ENCODE measurements at regions not wholly inside any gene's neighbourhood (a gene's known extent, or its start where the extent isn't known, plus 50 kb on each side); places are given as distances from the start of the nearest gene placed in this dataset.
"Not testable (repeated sequence)": the region's sequence is repeated elsewhere in the genome, so short reads cannot be mapped to it uniquely, and the experiment has no call there.

GRCh38 chr2:142819411-142819810 is 58.1 kb upstream of the KYNU start:
- H3K9me3 ChIP-seq = no peaks in the 10 kb centered on the region
- WGBS, 5 donors = 79 to 95% (median 92%) methylated on average over 2 of the region's 2 CpGs
- DNase-seq = no peak
- H3K36me3 ChIP-seq = no peaks in the 10 kb centered on the region
- H3K4me1 ChIP-seq = no peaks in the 10 kb centered on the region
- H3K27ac ChIP-seq = no peak overlapping the region
- no peak overlapping the region for H3K4me3 ChIP-seq
- no peak for TF ChIP-seq CTCF (IDR thresholded peaks at IDR 0.05 in 8 of 11, conservative IDR thresholded peaks at IDR 0.05 in 3 of 11)
- no peak for TF ChIP-seq POLR2A (IDR thresholded peaks at IDR 0.05)
- TF ChIP-seq POLR2AphosphoS5 (IDR thresholded peaks at IDR 0.05) = no peak
- intact Hi-C loops (cut with DNase I; ENCODE audit: low total_unique reads) = no loop called here
- H3K27me3 ChIP-seq (replicated peaks in 1 of 7) = no peaks in the 10 kb centered on the region

- intact Hi-C loops (cut with DNase I; ENCODE audit: low total_unique reads) = no loop called here
- no peak for TF ChIP-seq POLR2AphosphoS5 (IDR thresholded peaks at IDR 0.05)
- no peak for TF ChIP-seq CTCF (IDR thresholded peaks at IDR 0.05 in 8 of 11, conservative IDR thresholded peaks at IDR 0.05 in 3 of 11)
- TF ChIP-seq POLR2A (IDR thresholded peaks at IDR 0.05) = no peak
- H3K27me3 ChIP-seq (replicated peaks in 1 of 7) = no peaks in the 10 kb centered on the region
- H3K9me3 ChIP-seq = no peaks in the 10 kb centered on the region
- H3K4me3 ChIP-seq = no peak overlapping the region
- H3K27ac ChIP-seq = no peak overlapping the region
- 69 to 89% (median 82%) methylated on average over 1 of the region's 1 CpG for WGBS, 5 donors
- H3K36me3 ChIP-seq = no peaks in the 10 kb centered on the region
- no peak for DNase-seq
- H3K4me1 ChIP-seq = no peaks in the 10 kb centered on the region
Observed at GRCh38 chr2:142815375-142815774, 62.1 kb upstream of the KYNU start.

GRCh38 chr2:142813830-142814829 is 63.3 kb upstream of the KYNU start:
- TF ChIP-seq POLR2A (IDR thresholded peaks at IDR 0.05) (no peak), CTCF (IDR thresholded peaks at IDR 0.05 in 8 of 11, conservative IDR thresholded peaks at IDR 0.05 in 3 of 11) (no peak), POLR2AphosphoS5 (IDR thresholded peaks at IDR 0.05) (no peak)
- Histone ChIP-seq H3K4me3 (no peak overlapping the region), H3K36me3 (no peaks in the 10 kb centered on the region), H3K27ac (no peak overlapping the region), H3K4me1 (no peaks in the 10 kb centered on the region), H3K27me3 (replicated peaks in 1 of 7) (no peaks in the 10 kb centered on the region), H3K9me3 (no peaks in the 10 kb centered on the region)
- no peak for DNase-seq
- intact Hi-C loops (cut with DNase I; ENCODE audit: low total_unique reads) = no loop called here
- WGBS, 5 donors = 68 to 83% (median 77%) methylated on average over 5 of the region's 5 CpGs

GRCh38 chr2:142811644-142812043 is 65.8 kb upstream of the KYNU start:
- intact Hi-C loops (cut with DNase I; ENCODE audit: low total_unique reads); H3K4me1 ChIP-seq; H3K27ac ChIP-seq; H3K27me3 ChIP-seq (replicated peaks in 1 of 7); H3K9me3 ChIP-seq; H3K4me3 ChIP-seq; DNase-seq; H3K36me3 ChIP-seq: not testable (repeated sequence)
- WGBS, 5 donors = 79 to 98% (median 89%) methylated on average over 9 to 13 of the region's 13 CpGs
